Endodermal cell (in vitro differentiated cells): ENCODE measurements at regions not wholly inside any gene's neighbourhood (a gene's known extent, or its start where the extent isn't known, plus 50 kb on each side); places are given as distances from the start of the nearest gene placed in this dataset.

Experiments used
- DNase-seq: peaks from one replicate; pipeline ENCODE4 v3.0.0-alpha.2; 2017
- H3K27ac ChIP-seq: 2 replicates; pipeline ENCODE4 v1.5.1; 2013; ENCODE audit warnings: mild to moderate bottlenecking, low read depth, low read length, moderate library complexity
- H3K27me3 ChIP-seq: 2 replicates; pipeline ENCODE4 v1.6.1; 2013; ENCODE audit warnings: mild to moderate bottlenecking, low read length, moderate library complexity; ENCODE audit not compliant: insufficient read depth, control insufficient read depth, poor library complexity, severe bottlenecking
- H3K36me3 ChIP-seq: 2 replicates; pipeline ENCODE4 v1.7.0; 2013; ENCODE audit warnings: mild to moderate bottlenecking, low read length, moderate library complexity; ENCODE audit not compliant: control insufficient read depth, insufficient read depth
- H3K4me1 ChIP-seq: one replicate; pipeline ENCODE4 v1.7.0; 2013; ENCODE audit warnings: low read length; ENCODE audit not compliant: control insufficient read depth, insufficient read depth
- H3K4me3 ChIP-seq: 2 replicates; pipeline ENCODE4 v1.5.1; 2013; ENCODE audit warnings: mild to moderate bottlenecking, low read length, moderate library complexity
- H3K9ac ChIP-seq: 2 replicates; pipeline ENCODE4 v1.6.1; 2013; ENCODE audit warnings: mild to moderate bottlenecking, low read length, moderate library complexity; ENCODE audit not compliant: poor library complexity, severe bottlenecking; ENCODE audit errors: extremely low read depth
- H3K9me3 ChIP-seq: 2 replicates; pipeline ENCODE4 v1.6.1; 2013; ENCODE audit warnings: mild to moderate bottlenecking, low read length, moderate library complexity; ENCODE audit not compliant: control insufficient read depth
- H3K27ac Mint-ChIP-seq: 2 replicates; pipeline ENCODE4 v1.8.0; 2020; ENCODE audit warnings: mixed read lengths
- H3K27me3 Mint-ChIP-seq: 2 replicates; pipeline ENCODE4 v1.8.0; 2021; ENCODE audit warnings: mild to moderate bottlenecking, mixed read lengths; ENCODE audit not compliant: insufficient read depth
- H3K36me3 Mint-ChIP-seq: 2 replicates; pipeline ENCODE4 v1.8.0; 2020; ENCODE audit warnings: low read depth, mixed read lengths
- H3K4me1 Mint-ChIP-seq: 2 replicates; pipeline ENCODE4 v1.8.0; 2020; ENCODE audit warnings: mixed read lengths
- H3K4me3 Mint-ChIP-seq: 2 replicates; pipeline ENCODE4 v1.8.0; 2020; ENCODE audit warnings: mild to moderate bottlenecking, moderate library complexity, mixed read lengths
- H3K9me3 Mint-ChIP-seq: 2 replicates; pipeline ENCODE4 v1.8.0; 2020; ENCODE audit warnings: mild to moderate bottlenecking, mixed read lengths
- WGBS, 2 experiments: methylation state at CpG; one replicate each; pipeline versions ENCODE4 v1.1.5 to v1.1.7; 2013; ENCODE audit warnings: missing lambda C conversion rate in 2 of 2, mixed read lengths in 1 of 2; ENCODE audit not compliant: insufficient coverage in 1 of 2, insufficient read length in 1 of 2; 5-methylcytosine and 5-hydroxymethylcytosine counted together
- TF ChIP-seq, protein P1 (sequence below): fragments of 200-600 bp; sonication (generic); conservative IDR thresholded peaks from 2 replicates; pipeline ENCODE4 v1.5.0; 2021; ENCODE audit warnings: antibody characterized with exemption, mild to moderate bottlenecking

DNA sequence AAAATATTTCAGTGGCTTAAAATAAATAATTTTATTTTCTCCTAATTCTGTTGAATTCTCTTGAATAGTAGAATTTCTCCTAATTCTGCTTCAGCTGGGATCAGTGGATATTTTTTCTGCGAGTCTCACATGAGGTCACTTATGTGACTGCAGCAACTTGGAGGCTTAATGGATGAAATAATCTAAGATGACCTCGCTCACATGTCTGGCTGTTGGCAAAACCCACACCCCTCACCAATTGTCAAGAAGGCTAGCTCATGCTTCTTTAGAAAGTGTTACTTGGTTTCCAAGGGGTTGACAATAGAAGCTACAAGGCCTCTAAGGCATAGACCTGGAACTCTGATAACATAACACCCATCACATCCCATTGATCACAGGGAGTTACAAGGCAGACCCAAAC is 156.9 kb upstream of the DPYD start:
- H3K27ac ChIP-seq, result no peak overlapping the region
- no peaks in the 10 kb centered on the region for H3K36me3 Mint-ChIP-seq
- no peak overlapping the region for H3K9ac ChIP-seq
- no peak for DNase-seq
- H3K27me3 ChIP-seq, result no peaks in the 10 kb centered on the region
- 90% methylated on average over 2 of the region's 2 CpGs; no CpG with 5 or more reads in 1 of the 2 experiments for WGBS, 2 experiments
- H3K36me3 ChIP-seq, result no peaks in the 10 kb centered on the region
- no peaks in the 10 kb centered on the region for H3K9me3 Mint-ChIP-seq
- TF ChIP-seq, protein P1, sequence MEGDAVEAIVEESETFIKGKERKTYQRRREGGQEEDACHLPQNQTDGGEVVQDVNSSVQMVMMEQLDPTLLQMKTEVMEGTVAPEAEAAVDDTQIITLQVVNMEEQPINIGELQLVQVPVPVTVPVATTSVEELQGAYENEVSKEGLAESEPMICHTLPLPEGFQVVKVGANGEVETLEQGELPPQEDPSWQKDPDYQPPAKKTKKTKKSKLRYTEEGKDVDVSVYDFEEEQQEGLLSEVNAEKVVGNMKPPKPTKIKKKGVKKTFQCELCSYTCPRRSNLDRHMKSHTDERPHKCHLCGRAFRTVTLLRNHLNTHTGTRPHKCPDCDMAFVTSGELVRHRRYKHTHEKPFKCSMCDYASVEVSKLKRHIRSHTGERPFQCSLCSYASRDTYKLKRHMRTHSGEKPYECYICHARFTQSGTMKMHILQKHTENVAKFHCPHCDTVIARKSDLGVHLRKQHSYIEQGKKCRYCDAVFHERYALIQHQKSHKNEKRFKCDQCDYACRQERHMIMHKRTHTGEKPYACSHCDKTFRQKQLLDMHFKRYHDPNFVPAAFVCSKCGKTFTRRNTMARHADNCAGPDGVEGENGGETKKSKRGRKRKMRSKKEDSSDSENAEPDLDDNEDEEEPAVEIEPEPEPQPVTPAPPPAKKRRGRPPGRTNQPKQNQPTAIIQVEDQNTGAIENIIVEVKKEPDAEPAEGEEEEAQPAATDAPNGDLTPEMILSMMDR, result no peak
- H3K4me3 Mint-ChIP-seq, result no peak overlapping the region
- no peaks in the 10 kb centered on the region for H3K27me3 Mint-ChIP-seq
- H3K27ac Mint-ChIP-seq, result no peak overlapping the region
- no peaks in the 10 kb centered on the region for H3K4me1 Mint-ChIP-seq
- no peak overlapping the region for H3K4me3 ChIP-seq
- H3K4me1 ChIP-seq, result no peaks in the 10 kb centered on the region
- H3K9me3 ChIP-seq, result no peaks in the 10 kb centered on the region

DNA sequence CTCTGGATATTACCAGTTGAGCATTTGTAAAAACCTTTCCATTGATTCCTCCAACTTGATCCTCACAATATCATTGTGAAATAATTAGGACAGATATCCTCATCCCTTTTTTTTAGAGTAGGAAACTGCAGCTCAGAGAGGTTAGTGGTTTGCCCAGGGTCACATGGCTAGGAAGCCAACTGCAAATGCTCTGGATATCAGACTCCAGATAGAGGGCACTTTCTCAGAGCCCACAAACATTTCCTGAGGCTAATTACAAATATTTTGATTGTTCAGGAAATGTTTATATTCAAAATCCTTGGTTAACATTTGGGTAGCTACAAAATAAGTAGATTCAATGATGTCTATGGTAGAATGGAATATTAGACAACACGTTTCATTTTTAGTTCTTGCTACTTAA is 154.8 kb upstream of the DPYD start:
- H3K36me3 ChIP-seq, result no peaks in the 10 kb centered on the region
- DNase-seq, result no peak
- H3K27ac ChIP-seq, result no peak overlapping the region
- Mint-ChIP-seq H3K4me1 (no peaks in the 10 kb centered on the region), H3K27ac (no peak overlapping the region), H3K4me3 (no peak overlapping the region), H3K27me3 (no peaks in the 10 kb centered on the region), H3K9me3 (no peaks in the 10 kb centered on the region), H3K36me3 (no peaks in the 10 kb centered on the region)
- H3K4me3 ChIP-seq, result no peak overlapping the region
- H3K9me3 ChIP-seq, result no peaks in the 10 kb centered on the region
- H3K9ac ChIP-seq, result no peak overlapping the region
- H3K27me3 ChIP-seq, result no peaks in the 10 kb centered on the region
- TF ChIP-seq, protein P1, result no peak
- no peaks in the 10 kb centered on the region for H3K4me1 ChIP-seq
- WGBS, 2 experiments, result 94% methylated on average over 1 of the region's 1 CpG; no CpG with 5 or more reads in 1 of the 2 experiments

DNA sequence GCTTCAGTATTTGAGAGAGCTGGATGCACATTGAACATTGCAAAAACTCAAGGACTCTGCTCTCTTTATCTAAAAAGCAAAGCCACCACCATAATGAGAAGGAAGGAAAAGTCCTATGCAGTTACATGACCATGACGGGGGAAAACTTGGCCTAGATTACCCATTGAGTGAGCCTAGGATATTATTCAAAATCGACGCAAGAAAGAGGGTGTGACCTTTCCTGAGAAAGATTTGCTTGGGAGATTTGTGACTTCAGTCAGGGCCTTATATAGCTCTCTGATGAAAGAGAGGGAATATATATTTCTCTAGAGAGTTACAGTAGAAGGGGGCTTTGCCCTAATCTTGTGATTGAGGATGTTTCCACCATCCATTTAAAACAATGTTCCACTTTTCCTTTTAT is 153.0 kb upstream of the DPYD start:
- Histone ChIP-seq H3K36me3 (no peaks in the 10 kb centered on the region), H3K4me1 (no peaks in the 10 kb centered on the region), H3K9me3 (no peaks in the 10 kb centered on the region), H3K27me3 (no peaks in the 10 kb centered on the region), H3K9ac (no peak overlapping the region), H3K4me3 (no peak overlapping the region), H3K27ac (no peak overlapping the region)
- WGBS, 2 experiments, result 90 to 91% methylated on average over 3 of the region's 3 CpGs
- DNase-seq, result no peak
- Mint-ChIP-seq H3K4me3 (no peak overlapping the region), H3K4me1 (no peaks in the 10 kb centered on the region), H3K36me3 (no peaks in the 10 kb centered on the region), H3K27ac (no peak overlapping the region), H3K27me3 (no peaks in the 10 kb centered on the region), H3K9me3 (no peaks in the 10 kb centered on the region)
- TF ChIP-seq, protein P1, result no peak
